DOHH2 (cell line): ENCODE measurements at regions not wholly inside any gene's neighbourhood (a gene's known extent, or its start where the extent isn't known, plus 50 kb on each side); places are given as distances from the start of the nearest gene placed in this dataset.

Source experiments
- H3F3A ChIP-seq: fragments of 200-600 bp; sonication (generic), shearing (Covaris generic); 2 replicates; pipeline ENCODE4 v1.6.0; 2016; ENCODE audit warnings: antibody characterized with exemption, mild to moderate bottlenecking; ENCODE audit not compliant: control insufficient read depth, insufficient read depth
- H3K27ac ChIP-seq: fragments of 200-600 bp; sonication (generic); 2 replicates; pipeline ENCODE4 v1.5.1; 2014; ENCODE audit warnings: low read depth, mild to moderate bottlenecking, low read length, moderate library complexity
- H3K27me3 ChIP-seq: fragments of 200-600 bp; sonication (generic); 2 replicates; pipeline ENCODE4 v1.6.1; 2014; ENCODE audit warnings: mild to moderate bottlenecking, low read length, mixed read lengths; ENCODE audit not compliant: control insufficient read depth
- H3K36me3 ChIP-seq: fragments of 200-600 bp; sonication (generic); 2 replicates; pipeline ENCODE4 v1.6.1; 2014; ENCODE audit warnings: mild to moderate bottlenecking, low read length, moderate library complexity, mixed read lengths; ENCODE audit not compliant: control insufficient read depth
- H3K4me1 ChIP-seq: fragments of 200-600 bp; sonication (generic); 2 replicates; pipeline ENCODE4 v1.6.1; 2014; ENCODE audit warnings: mild to moderate bottlenecking, low read length, mixed read lengths; ENCODE audit not compliant: control insufficient read depth
- H3K4me2 ChIP-seq: fragments of 200-600 bp; sonication (generic); 2 replicates; pipeline ENCODE4 v1.6.0; 2014; ENCODE audit warnings: mild to moderate bottlenecking, low read length, moderate library complexity
- H3K4me3 ChIP-seq: fragments of 200-600 bp; sonication (generic); 2 replicates; pipeline ENCODE4 v1.5.1; 2014; ENCODE audit warnings: mild to moderate bottlenecking, low read length, mixed read lengths
- H3K79me2 ChIP-seq: fragments of 200-600 bp; sonication (generic); 2 replicates; pipeline ENCODE4 v1.6.1; 2014; ENCODE audit warnings: mild to moderate bottlenecking, low read length, mixed read lengths; ENCODE audit not compliant: control insufficient read depth
- H3K9me2 ChIP-seq: fragments of 200-600 bp; sonication (generic); replicated peaks from 2 replicates; pipeline ENCODE4 v1.6.1; 2014; ENCODE audit warnings: mild to moderate bottlenecking, low read length, mixed read lengths; ENCODE audit not compliant: control insufficient read depth
- H3K9me3 ChIP-seq: fragments of 200-600 bp; sonication (generic); 2 replicates; pipeline ENCODE4 v1.6.1; 2014; ENCODE audit warnings: antibody characterized with exemption, low read length, mixed read lengths; ENCODE audit not compliant: control insufficient read depth, insufficient read depth
- H4K20me1 ChIP-seq: fragments of 200-600 bp; sonication (generic); 2 replicates; pipeline ENCODE4 v1.6.0; 2014; ENCODE audit warnings: low read depth, mild to moderate bottlenecking, antibody characterized with exemption, low read length, moderate library complexity; ENCODE audit not compliant: control insufficient read depth, insufficient read depth
- EZH2phosphoT487 ChIP-seq: fragments of 200-600 bp; sonication (generic); IDR thresholded peaks from 2 replicates; pipeline ENCODE4 v1.6.1; 2017; ENCODE audit warnings: borderline replicate concordance, mild to moderate bottlenecking, antibody characterized with exemption, low read length, moderate library complexity, mixed read lengths
- TF ChIP-seq, protein P1 (sequence below): fragments of 200-600 bp; sonication (generic); IDR thresholded peaks from one replicate; pipeline ENCODE4 v1.5.1; 2014; ENCODE audit warnings: antibody characterized with exemption, mild to moderate bottlenecking, low read depth, low read length; ENCODE audit not compliant: poor library complexity, severe bottlenecking

DNA sequence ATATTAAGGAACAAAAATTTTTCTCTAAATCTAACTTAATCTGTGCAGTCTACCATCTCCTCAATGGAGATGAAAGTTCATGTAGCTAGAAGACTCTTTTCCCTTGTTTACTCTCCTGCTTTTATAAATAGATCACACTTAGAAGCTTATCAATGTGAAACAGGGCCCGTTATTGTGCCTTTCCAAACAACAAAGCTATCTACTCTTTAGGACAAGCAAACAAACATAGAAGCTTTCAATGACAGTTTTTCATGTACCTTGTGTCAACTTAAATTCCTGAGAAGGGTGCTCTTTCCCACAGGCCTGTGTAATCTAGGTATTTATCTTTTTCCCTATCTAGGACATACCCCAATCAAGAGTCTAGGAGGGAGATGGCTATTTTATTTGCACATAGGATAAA lies 247.8 kb upstream of the CWC22 start:
- Histone ChIP-seq H4K20me1 (no peaks in the 10 kb centered on the region), H3K27me3 (no peaks in the 10 kb centered on the region), H3K36me3 (no peaks in the 10 kb centered on the region), H3K4me3 (no peak overlapping the region), H3K79me2 (no peaks in the 10 kb centered on the region), H3K9me2 (no peaks in the 10 kb centered on the region), H3K4me2 (no peak overlapping the region), H3K4me1 (no peaks in the 10 kb centered on the region), H3K27ac (no peak overlapping the region), H3K9me3 (no peaks in the 10 kb centered on the region), H3F3A (no peaks in the 10 kb centered on the region)
- TF ChIP-seq, protein P1, sequence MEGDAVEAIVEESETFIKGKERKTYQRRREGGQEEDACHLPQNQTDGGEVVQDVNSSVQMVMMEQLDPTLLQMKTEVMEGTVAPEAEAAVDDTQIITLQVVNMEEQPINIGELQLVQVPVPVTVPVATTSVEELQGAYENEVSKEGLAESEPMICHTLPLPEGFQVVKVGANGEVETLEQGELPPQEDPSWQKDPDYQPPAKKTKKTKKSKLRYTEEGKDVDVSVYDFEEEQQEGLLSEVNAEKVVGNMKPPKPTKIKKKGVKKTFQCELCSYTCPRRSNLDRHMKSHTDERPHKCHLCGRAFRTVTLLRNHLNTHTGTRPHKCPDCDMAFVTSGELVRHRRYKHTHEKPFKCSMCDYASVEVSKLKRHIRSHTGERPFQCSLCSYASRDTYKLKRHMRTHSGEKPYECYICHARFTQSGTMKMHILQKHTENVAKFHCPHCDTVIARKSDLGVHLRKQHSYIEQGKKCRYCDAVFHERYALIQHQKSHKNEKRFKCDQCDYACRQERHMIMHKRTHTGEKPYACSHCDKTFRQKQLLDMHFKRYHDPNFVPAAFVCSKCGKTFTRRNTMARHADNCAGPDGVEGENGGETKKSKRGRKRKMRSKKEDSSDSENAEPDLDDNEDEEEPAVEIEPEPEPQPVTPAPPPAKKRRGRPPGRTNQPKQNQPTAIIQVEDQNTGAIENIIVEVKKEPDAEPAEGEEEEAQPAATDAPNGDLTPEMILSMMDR = no peak
- no peak for TF ChIP-seq EZH2phosphoT487

- H4K20me1 ChIP-seq = no peaks in the 10 kb centered on the region
- no peaks in the 10 kb centered on the region for H3K36me3 ChIP-seq
- H3K4me1 ChIP-seq = no peaks in the 10 kb centered on the region
- H3K27me3 ChIP-seq = peaks cover 7% of the 10 kb centered on the region; the same call in 1 of the 2 replicates
- H3K9me2 ChIP-seq = no peaks in the 10 kb centered on the region
- no peaks in the 10 kb centered on the region for H3F3A ChIP-seq
- H3K4me3 ChIP-seq = no peak overlapping the region
- H3K9me3 ChIP-seq = no peaks in the 10 kb centered on the region
- no peak overlapping the region for H3K27ac ChIP-seq
- TF ChIP-seq EZH2phosphoT487 = no peak
- TF ChIP-seq, protein P1 = no peak
- no peaks in the 10 kb centered on the region for H3K79me2 ChIP-seq
- H3K4me2 ChIP-seq = no peak overlapping the region
Observed at GRCh38 chr2:180247658-180248057, 240.6 kb upstream of the CWC22 start.

GRCh38 chr2:180246268-180246667 lies 239.2 kb upstream of the CWC22 start:
- TF ChIP-seq EZH2phosphoT487 = no peak
- TF ChIP-seq, protein P1 = no peak
- Histone ChIP-seq H3K4me3 (no peak overlapping the region), H3F3A (no peaks in the 10 kb centered on the region), H3K27me3 (peaks cover 7% of the 10 kb centered on the region; the same call in 1 of the 2 replicates), H3K4me2 (no peak overlapping the region), H3K27ac (no peak overlapping the region), H3K79me2 (no peaks in the 10 kb centered on the region), H3K36me3 (no peaks in the 10 kb centered on the region), H4K20me1 (no peaks in the 10 kb centered on the region), H3K9me3 (no peaks in the 10 kb centered on the region), H3K9me2 (no peaks in the 10 kb centered on the region), H3K4me1 (no peaks in the 10 kb centered on the region)

DNA sequence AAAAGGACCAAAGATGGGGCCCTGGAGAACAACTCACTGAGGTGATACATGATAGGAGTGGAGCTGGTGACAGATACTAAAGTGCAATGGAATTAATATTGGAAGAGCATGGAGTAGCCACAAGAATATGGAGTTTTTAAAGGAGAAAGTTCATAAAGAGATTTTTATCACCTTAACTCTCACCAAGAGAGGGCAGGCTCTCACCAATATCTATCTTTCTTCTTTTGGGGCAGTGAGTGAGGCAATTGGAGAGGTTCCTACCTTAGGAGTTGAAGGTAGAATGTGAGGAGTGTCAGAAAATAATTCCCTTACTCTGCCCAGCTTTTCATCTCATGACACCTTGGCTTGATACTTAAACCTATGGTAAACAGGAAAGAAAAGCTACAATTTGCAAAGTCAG lies 233.7 kb upstream of the CWC22 start:
- H3K79me2 ChIP-seq = no peaks in the 10 kb centered on the region
- H3K9me3 ChIP-seq = no peaks in the 10 kb centered on the region
- H3K9me2 ChIP-seq = no peaks in the 10 kb centered on the region
- TF ChIP-seq, protein P1 = peak; percentile 24
- TF ChIP-seq EZH2phosphoT487 = no peak
- H3K4me1 ChIP-seq = no peaks in the 10 kb centered on the region
- H4K20me1 ChIP-seq = no peaks in the 10 kb centered on the region
- H3K36me3 ChIP-seq = no peaks in the 10 kb centered on the region
- H3F3A ChIP-seq = no peaks in the 10 kb centered on the region
- H3K4me2 ChIP-seq = no peak overlapping the region
- H3K4me3 ChIP-seq = no peak overlapping the region
- H3K27me3 ChIP-seq = no peaks in the 10 kb centered on the region
- no peak overlapping the region for H3K27ac ChIP-seq
